Neural progenitor cell (in vitro differentiated cells): ENCODE measurements at regions not wholly inside any gene's neighbourhood (a gene's known extent, or its start where the extent isn't known, plus 50 kb on each side); places are given as distances from the start of the nearest gene placed in this dataset.

ENCODE experiments used
- EZH2 ChIP-seq: fragments of 200-600 bp; sonication (generic); IDR thresholded peaks from 2 replicates; pipeline ENCODE4 v1.6.1; 2017; ENCODE audit warnings: antibody characterized with exemption, mild to moderate bottlenecking, moderate library complexity
- EZH2phosphoT487 ChIP-seq: fragments of 200-600 bp; sonication (generic); IDR thresholded peaks from 2 replicates; pipeline ENCODE4 v1.6.1; 2017; ENCODE audit warnings: antibody characterized with exemption
- TF ChIP-seq, protein P1 (sequence below): fragments of 200-600 bp; sonication (generic); IDR thresholded peaks from 2 replicates; pipeline ENCODE4 v1.5.1; 2017; ENCODE audit warnings: antibody characterized with exemption, mild to moderate bottlenecking

DNA sequence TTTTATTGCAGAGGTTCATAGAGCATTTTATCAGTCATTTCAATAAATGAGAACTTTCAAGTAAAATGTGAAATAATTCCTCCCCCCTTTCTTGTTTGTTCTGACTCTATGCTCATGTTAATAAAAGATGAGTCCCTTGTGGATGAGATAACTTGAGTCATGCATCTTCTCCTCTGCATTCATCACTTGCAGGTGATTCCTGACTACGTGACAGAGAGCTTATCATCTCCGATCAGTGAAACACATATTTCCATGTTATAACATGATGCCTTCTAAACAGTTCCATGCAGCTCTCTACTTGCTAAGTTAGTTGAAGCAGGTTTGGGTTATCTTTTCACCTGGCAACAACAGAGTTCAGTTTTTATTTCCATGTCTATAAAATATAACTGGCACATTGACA lies 160.1 kb upstream of the ANKRD50 start:
- TF ChIP-seq EZH2 = no peak
- TF ChIP-seq, protein P1, sequence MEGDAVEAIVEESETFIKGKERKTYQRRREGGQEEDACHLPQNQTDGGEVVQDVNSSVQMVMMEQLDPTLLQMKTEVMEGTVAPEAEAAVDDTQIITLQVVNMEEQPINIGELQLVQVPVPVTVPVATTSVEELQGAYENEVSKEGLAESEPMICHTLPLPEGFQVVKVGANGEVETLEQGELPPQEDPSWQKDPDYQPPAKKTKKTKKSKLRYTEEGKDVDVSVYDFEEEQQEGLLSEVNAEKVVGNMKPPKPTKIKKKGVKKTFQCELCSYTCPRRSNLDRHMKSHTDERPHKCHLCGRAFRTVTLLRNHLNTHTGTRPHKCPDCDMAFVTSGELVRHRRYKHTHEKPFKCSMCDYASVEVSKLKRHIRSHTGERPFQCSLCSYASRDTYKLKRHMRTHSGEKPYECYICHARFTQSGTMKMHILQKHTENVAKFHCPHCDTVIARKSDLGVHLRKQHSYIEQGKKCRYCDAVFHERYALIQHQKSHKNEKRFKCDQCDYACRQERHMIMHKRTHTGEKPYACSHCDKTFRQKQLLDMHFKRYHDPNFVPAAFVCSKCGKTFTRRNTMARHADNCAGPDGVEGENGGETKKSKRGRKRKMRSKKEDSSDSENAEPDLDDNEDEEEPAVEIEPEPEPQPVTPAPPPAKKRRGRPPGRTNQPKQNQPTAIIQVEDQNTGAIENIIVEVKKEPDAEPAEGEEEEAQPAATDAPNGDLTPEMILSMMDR = no peak
- no peak for TF ChIP-seq EZH2phosphoT487
